GM19239 (cell line): ENCODE measurements at regions not wholly inside any gene's neighbourhood (a gene's known extent, or its start where the extent isn't known, plus 50 kb on each side); places are given as distances from the start of the nearest gene placed in this dataset.
A peak's percentile ranks its signal among the peaks of the same experiment; 100 is the strongest.
"Not testable (repeated sequence)": the region's sequence is repeated elsewhere in the genome, so short reads cannot be mapped to it uniquely, and the experiment has no call there.

Source experiments
- DNase-seq: peaks from one replicate; pipeline ENCODE4 v3.0.0; 2011; ENCODE audit warnings: low spot score; ENCODE audit not compliant: insufficient read length
- FAIRE-seq: peaks from 2 replicates; lab custom pipeline; 2011; peaks lifted over from hg19 to GRCh38; lab: Jason Lieb, UNC

- no peak for FAIRE-seq
- no peak for DNase-seq
Observed at GRCh38 chr12:115387467-115387901, 703.5 kb upstream of the TBX3 start.

- no peak for FAIRE-seq
Observed at GRCh38 chr12:115386946-115387345, 703.0 kb upstream of the TBX3 start.

GRCh38 chr12:115385141-115385540 lies 701.2 kb upstream of the TBX3 start:
- no peak for FAIRE-seq
- no peak for DNase-seq

More at GRCh38 chr12:115386946-115387345, 703.0 kb upstream of the TBX3 start:
- no peak for DNase-seq

- DNase-seq (no peak), FAIRE-seq (no peak)
Observed at GRCh38 chr12:115384391-115384790, 700.4 kb upstream of the TBX3 start.

- DNase-seq, result no peak
- no peak for FAIRE-seq
Observed at GRCh38 chr12:115383668-115384067, 699.7 kb upstream of the TBX3 start.

GRCh38 chr12:115382681-115383080 lies 698.7 kb upstream of the TBX3 start:
- FAIRE-seq, result no peak

GRCh38 chr12:115380546-115381120 lies 696.7 kb upstream of the TBX3 start:
- no peak for DNase-seq
- FAIRE-seq, result no peak

More at GRCh38 chr12:115382681-115383080, 698.7 kb upstream of the TBX3 start:
- no peak for DNase-seq

- no peak for FAIRE-seq
- DNase-seq, result no peak
Observed at GRCh38 chr12:115378291-115378690, 694.3 kb upstream of the TBX3 start.

GRCh38 chr12:115377779-115378178 lies 693.8 kb upstream of the TBX3 start:
- no peak for FAIRE-seq

GRCh38 chr12:115377230-115377629 lies 693.3 kb upstream of the TBX3 start:
- FAIRE-seq, result no peak
- DNase-seq, result no peak

More at GRCh38 chr12:115377779-115378178, 693.8 kb upstream of the TBX3 start:
- DNase-seq, result no peak

GRCh38 chr12:115375186-115375991 lies 691.4 kb upstream of the TBX3 start:
- peak; percentile 33 for DNase-seq
- FAIRE-seq, result peak; percentile 21

GRCh38 chr12:115374480-115375185 lies 690.7 kb upstream of the TBX3 start:
- DNase-seq, result no peak
- FAIRE-seq, result no peak

GRCh38 chr12:115371711-115372110 lies 687.7 kb upstream of the TBX3 start:
- DNase-seq (no peak), FAIRE-seq (no peak)

GRCh38 chr12:115370650-115371049 lies 686.7 kb upstream of the TBX3 start:
- FAIRE-seq (no peak), DNase-seq (no peak)

GRCh38 chr12:115370207-115370606 lies 686.2 kb upstream of the TBX3 start:
- DNase-seq, result no peak
- FAIRE-seq, result no peak

- FAIRE-seq, DNase-seq: not testable (repeated sequence)
Observed at GRCh38 chr12:115366277-115366676, 682.3 kb upstream of the TBX3 start.

GRCh38 chr12:115365765-115366164 lies 681.8 kb upstream of the TBX3 start:
- not testable (repeated sequence) for FAIRE-seq, DNase-seq

GRCh38 chr12:115364921-115365320 lies 680.9 kb upstream of the TBX3 start:
- no peak for DNase-seq
- no peak for FAIRE-seq

- FAIRE-seq (no peak), DNase-seq (no peak)
Observed at GRCh38 chr12:115362339-115362976, 678.5 kb upstream of the TBX3 start.

GRCh38 chr12:115357681-115358080 lies 673.7 kb upstream of the TBX3 start:
- DNase-seq (no peak), FAIRE-seq (no peak)
